Thyroid gland (tissue), 4 donors: ENCODE measurements at regions not wholly inside any gene's neighbourhood (a gene's known extent, or its start where the extent isn't known, plus 50 kb on each side); places are given as distances from the start of the nearest gene placed in this dataset.

Experiments
- DNase-seq, 2 donors: peaks; one replicate each; pipeline ENCODE4 v3.0.0-alpha.2; 2019
- H3K27ac ChIP-seq, 3 donors: fragments of 200-600 bp; sonication (generic); 1 replicate in 2 of 3; 2 replicates in 1 of 3; pipeline ENCODE4 v1.5.1; 2016 to 2019; ENCODE audit warnings: mild to moderate bottlenecking in 1 of 3, moderate library complexity in 1 of 3
- H3K27me3 ChIP-seq: fragments of 200-600 bp; sonication (generic); one replicate; pipeline ENCODE4 v1.5.1; 2019
- H3K36me3 ChIP-seq, 2 donors: fragments of 200-600 bp; sonication (generic); one replicate each; pipeline ENCODE4 v1.5.1; 2016 to 2019
- H3K4me1 ChIP-seq, 2 donors: fragments of 200-600 bp; sonication (generic); one replicate each; pipeline ENCODE4 v1.5.1; 2017 to 2019
- H3K4me3 ChIP-seq, 3 donors: fragments of 200-600 bp; sonication (generic); replicated peaks in 1 of 3; 1 replicate in 2 of 3; 2 replicates in 1 of 3; pipeline ENCODE4 v1.5.1; 2016; ENCODE audit warnings: mild to moderate bottlenecking in 1 of 3
- H3K9me3 ChIP-seq: fragments of 200-600 bp; sonication (generic); one replicate; pipeline ENCODE4 v1.5.1; 2017
- POLR2A ChIP-seq, 2 donors: fragments of 450-650 bp; IDR thresholded peaks; one replicate each; pipeline ENCODE4 v1.6.1; 2017; ENCODE audit warnings: antibody characterized with exemption in 2 of 2, mild to moderate bottlenecking in 2 of 2, moderate library complexity in 1 of 2
- WGBS, 2 donors: methylation state at CpG; one replicate each; pipeline ENCODE4 v1.1.5; 2017; 5-methylcytosine and 5-hydroxymethylcytosine counted together
- intact Hi-C: fragments of 100-400 bp; cut with DNase I; formaldehyde crosslinking; loops from one replicate; pipeline ENCODE4 v1.15.1; 2023
- TF ChIP-seq, protein P1 (sequence below), 6 experiments: fragments of 200-600 bp in 3 of 6; fragments of 450-650 bp in 3 of 6; sonication (generic) in 3 of 6; IDR thresholded peaks; one replicate each; pipeline ENCODE4 v1.5.1; 2016 to 2019; ENCODE audit warnings: antibody characterized with exemption in 6 of 6, mild to moderate bottlenecking in 2 of 6, inconsistent platforms in 1 of 6, moderate library complexity in 1 of 6

DNA sequence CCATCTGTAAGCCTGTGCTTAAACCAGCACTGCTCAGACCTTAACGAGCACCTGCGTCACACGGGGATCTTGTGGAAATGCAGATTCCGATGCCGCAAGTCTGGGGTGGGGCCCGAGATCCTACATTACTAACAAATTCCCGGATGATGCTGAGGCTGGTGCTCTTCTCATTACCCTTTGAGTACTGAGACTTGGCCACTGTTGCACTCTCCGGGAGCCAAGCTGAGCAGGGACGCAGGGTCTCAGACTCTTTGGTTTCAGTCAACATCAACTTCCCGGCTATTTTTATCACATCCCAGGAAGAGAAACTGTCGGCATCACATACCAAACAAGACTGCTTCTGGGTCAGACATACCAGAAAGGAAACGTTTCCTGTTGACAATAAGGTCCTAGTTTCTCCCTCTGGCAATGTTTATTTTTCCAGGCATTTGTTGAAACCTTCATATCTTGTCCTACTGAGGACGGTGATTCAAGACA, 276.6 kb downstream of the SHQ1 start:
- no peak for DNase-seq
- Histone ChIP-seq H3K4me1 (no peaks in the 10 kb centered on the region), H3K27ac (no peak overlapping the region), H3K4me3 (no peak overlapping the region), H3K27me3 (no peaks in the 10 kb centered on the region), H3K36me3 (no peaks in the 10 kb centered on the region), H3K9me3 (no peaks in the 10 kb centered on the region)
- intact Hi-C loops, result no loop called here
- WGBS, 2 donors, result 73 to 77% methylated on average over 13 of the region's 13 CpGs
- TF ChIP-seq, protein P1, sequence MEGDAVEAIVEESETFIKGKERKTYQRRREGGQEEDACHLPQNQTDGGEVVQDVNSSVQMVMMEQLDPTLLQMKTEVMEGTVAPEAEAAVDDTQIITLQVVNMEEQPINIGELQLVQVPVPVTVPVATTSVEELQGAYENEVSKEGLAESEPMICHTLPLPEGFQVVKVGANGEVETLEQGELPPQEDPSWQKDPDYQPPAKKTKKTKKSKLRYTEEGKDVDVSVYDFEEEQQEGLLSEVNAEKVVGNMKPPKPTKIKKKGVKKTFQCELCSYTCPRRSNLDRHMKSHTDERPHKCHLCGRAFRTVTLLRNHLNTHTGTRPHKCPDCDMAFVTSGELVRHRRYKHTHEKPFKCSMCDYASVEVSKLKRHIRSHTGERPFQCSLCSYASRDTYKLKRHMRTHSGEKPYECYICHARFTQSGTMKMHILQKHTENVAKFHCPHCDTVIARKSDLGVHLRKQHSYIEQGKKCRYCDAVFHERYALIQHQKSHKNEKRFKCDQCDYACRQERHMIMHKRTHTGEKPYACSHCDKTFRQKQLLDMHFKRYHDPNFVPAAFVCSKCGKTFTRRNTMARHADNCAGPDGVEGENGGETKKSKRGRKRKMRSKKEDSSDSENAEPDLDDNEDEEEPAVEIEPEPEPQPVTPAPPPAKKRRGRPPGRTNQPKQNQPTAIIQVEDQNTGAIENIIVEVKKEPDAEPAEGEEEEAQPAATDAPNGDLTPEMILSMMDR (IDR thresholded peaks at IDR 0.05), result no peak
- TF ChIP-seq POLR2A (IDR thresholded peaks at IDR 0.05), result no peak

DNA sequence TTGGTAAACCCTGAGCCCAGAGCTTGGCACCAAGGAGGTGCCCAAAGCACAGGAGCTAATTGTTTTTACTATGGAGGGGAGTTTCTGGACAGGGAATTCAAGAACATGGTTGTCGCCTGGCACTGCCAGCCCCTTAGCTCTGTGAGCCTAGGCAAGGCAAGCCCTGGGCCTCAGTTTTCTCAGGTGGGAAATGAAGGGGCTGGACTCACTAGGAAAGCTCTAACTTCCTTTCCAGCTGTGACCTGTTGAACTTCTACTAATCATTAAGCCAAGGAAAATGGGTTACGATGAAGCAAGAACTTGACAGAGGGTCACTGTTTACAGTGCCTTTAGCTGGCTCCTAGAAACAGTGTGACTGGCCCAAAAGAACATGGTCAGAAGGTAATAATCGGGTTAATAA, 277.2 kb downstream of the SHQ1 start:
- Histone ChIP-seq H3K27ac (no peak overlapping the region), H3K27me3 (no peaks in the 10 kb centered on the region), H3K36me3 (no peaks in the 10 kb centered on the region), H3K4me3 (no peak overlapping the region), H3K9me3 (no peaks in the 10 kb centered on the region), H3K4me1 (no peaks in the 10 kb centered on the region)
- no peak for DNase-seq
- WGBS, 2 donors, result 94 to 96% methylated on average over 3 of the region's 3 CpGs
- TF ChIP-seq POLR2A (IDR thresholded peaks at IDR 0.05), result no peak
- TF ChIP-seq, protein P1 (IDR thresholded peaks at IDR 0.05), result no peak
- intact Hi-C loops, result no loop called here

DNA sequence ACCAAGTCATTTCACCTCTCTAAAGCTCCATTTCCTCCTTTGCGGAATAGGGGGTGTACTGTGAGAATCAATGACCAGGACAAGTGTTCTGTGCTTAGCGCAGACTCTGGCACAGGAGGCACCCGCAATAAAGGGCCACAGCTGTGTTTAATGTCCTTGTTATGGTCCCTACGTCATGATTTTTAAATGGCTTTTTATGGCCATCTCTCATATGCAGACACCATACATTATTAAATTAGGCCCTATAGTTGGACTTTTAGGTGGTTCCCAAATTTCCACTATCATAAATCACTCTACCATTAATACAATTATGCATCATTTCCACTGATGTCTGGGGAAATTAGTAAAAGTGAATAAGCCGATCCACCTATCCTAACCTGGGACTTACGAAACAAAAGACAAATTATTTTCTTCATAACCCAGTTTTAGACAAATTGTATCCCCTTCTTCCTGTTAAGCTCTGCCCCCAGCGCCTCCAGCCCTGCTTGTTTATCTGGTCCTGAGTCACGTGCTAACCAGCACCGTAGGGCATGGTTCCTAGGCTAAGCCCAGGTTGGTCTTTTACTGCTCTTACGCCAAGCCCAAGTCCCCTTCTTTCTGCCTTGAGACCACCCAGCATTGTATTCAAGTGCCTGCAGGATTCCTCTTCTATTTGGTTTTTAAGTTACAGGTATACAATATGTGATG, 278.3 kb downstream of the SHQ1 start:
- Histone ChIP-seq H3K4me1 (no peaks in the 10 kb centered on the region), H3K4me3 (no peak overlapping the region), H3K36me3 (no peaks in the 10 kb centered on the region), H3K27ac (no peak overlapping the region), H3K9me3 (no peaks in the 10 kb centered on the region), H3K27me3 (no peaks in the 10 kb centered on the region)
- 96 to 97% methylated on average over 10 of the region's 10 CpGs for WGBS, 2 donors
- TF ChIP-seq, protein P1 (IDR thresholded peaks at IDR 0.05), result no peak
- no peak for TF ChIP-seq POLR2A (IDR thresholded peaks at IDR 0.05)
- no peak for DNase-seq
- intact Hi-C loops, result no loop called here

DNA sequence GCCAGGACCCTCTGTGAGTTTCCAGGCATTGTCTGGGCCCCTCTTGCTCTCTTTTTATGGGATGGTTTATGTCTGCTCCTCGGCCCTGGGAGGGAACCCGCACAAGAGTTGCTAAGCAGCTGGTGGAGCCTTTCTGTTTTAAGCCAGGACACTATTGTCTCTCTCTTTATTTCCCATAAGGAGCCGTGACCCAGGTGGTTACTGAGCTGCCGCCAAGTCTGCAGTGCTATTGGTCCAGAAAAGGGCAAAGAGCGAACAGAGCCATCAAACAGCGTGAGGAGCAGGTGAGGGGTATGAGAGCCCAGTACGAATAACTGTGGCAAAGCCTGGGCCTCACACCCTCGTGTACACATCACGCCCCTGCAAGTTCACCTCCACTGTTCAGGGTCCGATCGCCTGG, 280.2 kb downstream of the SHQ1 start:
- no peaks in the 10 kb centered on the region for H3K9me3 ChIP-seq
- H3K27ac ChIP-seq, result no peak overlapping the region
- no peak for TF ChIP-seq POLR2A (IDR thresholded peaks at IDR 0.05)
- TF ChIP-seq, protein P1 (IDR thresholded peaks at IDR 0.05), result no peak
- DNase-seq, result no peak
- H3K4me3 ChIP-seq, result no peak overlapping the region
- no peaks in the 10 kb centered on the region for H3K4me1 ChIP-seq
- H3K27me3 ChIP-seq, result no peaks in the 10 kb centered on the region
- intact Hi-C loops, result no loop called here
- no peaks in the 10 kb centered on the region for H3K36me3 ChIP-seq
- 90 to 91% methylated on average over 11 of the region's 11 CpGs for WGBS, 2 donors

DNA sequence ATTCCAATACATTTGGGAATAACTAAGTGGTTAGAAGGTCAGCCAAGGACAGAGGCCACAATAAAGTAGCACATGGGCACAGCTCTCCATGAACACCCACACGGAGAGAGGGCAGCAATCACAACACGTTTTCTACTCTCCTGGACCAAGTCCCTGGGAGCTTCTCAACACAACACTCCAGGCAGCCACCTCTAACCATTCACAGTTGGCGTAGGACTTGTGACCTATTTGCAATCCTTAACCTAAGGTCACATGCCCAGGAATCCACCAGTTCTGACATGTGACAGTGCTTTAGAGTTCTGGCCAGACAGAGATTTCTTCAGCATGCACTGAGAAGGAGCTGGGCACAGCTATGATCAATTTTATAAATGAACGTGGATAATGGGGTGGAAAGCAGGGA, 280.8 kb downstream of the SHQ1 start:
- 55 to 70% methylated on average over 4 of the region's 4 CpGs for WGBS, 2 donors
- Histone ChIP-seq H3K36me3 (no peaks in the 10 kb centered on the region), H3K27me3 (no peaks in the 10 kb centered on the region), H3K4me1 (no peaks in the 10 kb centered on the region), H3K4me3 (no peak overlapping the region), H3K27ac (no peak overlapping the region), H3K9me3 (no peaks in the 10 kb centered on the region)
- peak; percentile 30 to 37 for DNase-seq
- intact Hi-C loops, result no loop called here
- no peak for TF ChIP-seq POLR2A (IDR thresholded peaks at IDR 0.05)
- TF ChIP-seq, protein P1 (IDR thresholded peaks at IDR 0.05), result no peak
